HG02973 (cell line): ENCODE measurements at regions not wholly inside any gene's neighbourhood (a gene's known extent, or its start where the extent isn't known, plus 50 kb on each side); places are given as distances from the start of the nearest gene placed in this dataset.
"Not testable (repeated sequence)": the region's sequence is repeated elsewhere in the genome, so short reads cannot be mapped to it uniquely, and the experiment has no call there.

Experiments
- ATAC-seq: cut with Tn5 transposase; IDR thresholded peaks from one replicate; pipeline ENCODE4 v1.9.1; 2021; ENCODE audit warnings: moderate library complexity; ENCODE audit not compliant: unreplicated experiment

DNA sequence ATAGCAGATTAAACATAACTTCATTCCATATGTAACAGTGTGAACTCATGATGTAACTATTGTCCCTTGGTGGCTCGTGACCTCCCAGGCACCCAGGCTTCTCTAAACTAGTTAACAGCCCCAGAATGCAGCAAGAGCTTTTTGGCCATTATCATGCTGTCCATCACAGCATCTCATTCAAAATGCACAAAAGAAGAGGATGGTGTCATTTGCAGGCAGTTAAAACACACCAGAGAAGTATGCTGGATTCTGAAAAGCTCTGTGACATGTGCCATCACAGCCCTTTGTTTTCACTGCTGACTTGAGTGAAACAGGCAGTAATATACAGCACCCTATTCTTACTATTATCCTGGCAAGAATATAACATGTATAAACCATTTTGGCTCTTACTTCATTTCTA lies 117.6 kb upstream of the CHMP2B start:
- ATAC-seq = no peak

DNA sequence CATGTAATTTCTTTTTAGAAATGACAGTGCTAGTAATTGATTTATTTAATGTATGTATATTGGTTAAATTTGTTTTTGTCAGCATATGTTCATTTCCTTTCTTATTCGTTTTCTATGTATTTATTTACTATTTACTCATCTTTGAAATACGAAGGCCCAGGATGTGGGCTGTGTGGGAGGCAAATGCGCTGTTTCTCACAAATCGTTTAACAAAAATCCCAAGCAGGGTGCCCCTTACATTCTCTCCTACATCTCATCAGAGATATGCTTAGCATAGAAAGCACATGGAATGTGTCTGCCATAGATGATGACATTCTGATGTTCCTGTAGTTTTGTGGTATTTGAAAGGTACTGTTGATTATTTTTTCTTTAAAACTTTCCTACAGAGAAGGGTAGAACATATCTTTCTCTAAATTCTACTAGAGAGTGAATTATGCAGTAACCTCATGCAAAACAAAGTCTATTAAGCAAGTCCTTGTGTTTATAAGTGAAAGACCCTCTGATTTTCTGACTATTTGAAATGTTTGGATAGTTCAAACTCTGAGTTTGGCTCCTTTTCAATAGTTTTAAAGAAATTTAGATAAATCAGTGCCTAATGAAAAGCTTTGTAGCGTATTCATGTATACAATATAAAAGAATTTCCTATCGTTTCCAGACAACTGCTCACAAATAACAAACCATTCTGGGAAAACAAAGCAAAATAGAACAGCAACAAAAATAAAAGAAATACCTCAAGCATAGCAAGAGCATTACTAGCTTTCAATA lies 111.1 kb upstream of the VGLL3 start:
- ATAC-seq = no peak

DNA sequence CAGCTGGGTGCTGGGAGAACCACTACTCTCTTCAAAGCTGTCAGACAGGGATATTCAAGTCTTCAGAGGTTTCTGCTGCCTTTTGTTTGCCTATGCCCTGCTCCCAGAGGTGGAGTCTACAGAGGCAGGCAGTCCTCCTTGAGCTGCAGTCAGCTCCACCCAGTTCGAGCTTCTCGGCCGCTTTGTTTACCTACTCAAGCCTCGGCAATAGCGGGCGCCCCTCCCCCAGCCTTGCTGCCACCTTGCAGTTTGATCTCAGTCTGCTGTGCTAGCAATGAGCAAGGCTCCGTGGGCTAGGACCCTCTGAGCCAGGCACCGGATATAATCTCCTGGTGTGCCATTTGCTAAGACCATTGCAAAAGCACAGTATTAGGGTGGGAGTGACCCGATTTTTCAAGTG lies 106.8 kb upstream of the VGLL3 start:
- not testable (repeated sequence) for ATAC-seq

DNA sequence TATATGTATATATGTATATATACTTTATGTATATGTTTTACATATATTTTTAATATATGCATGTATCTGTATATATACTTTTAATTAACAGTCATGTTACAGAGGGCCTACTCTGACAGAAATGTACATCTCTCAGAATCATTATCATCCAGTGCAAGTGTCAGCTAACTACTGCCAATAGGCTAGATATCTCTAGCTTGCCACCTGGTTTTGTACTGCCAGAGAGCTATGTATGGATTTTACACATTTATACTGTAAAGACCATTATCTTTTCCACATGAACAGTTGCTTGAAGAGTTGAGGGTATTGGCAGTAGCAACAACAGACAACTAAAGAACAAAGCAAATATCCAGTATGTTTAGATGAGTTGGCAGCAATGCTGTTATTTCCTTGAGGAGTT lies 99.7 kb upstream of the VGLL3 start:
- no peak for ATAC-seq

DNA sequence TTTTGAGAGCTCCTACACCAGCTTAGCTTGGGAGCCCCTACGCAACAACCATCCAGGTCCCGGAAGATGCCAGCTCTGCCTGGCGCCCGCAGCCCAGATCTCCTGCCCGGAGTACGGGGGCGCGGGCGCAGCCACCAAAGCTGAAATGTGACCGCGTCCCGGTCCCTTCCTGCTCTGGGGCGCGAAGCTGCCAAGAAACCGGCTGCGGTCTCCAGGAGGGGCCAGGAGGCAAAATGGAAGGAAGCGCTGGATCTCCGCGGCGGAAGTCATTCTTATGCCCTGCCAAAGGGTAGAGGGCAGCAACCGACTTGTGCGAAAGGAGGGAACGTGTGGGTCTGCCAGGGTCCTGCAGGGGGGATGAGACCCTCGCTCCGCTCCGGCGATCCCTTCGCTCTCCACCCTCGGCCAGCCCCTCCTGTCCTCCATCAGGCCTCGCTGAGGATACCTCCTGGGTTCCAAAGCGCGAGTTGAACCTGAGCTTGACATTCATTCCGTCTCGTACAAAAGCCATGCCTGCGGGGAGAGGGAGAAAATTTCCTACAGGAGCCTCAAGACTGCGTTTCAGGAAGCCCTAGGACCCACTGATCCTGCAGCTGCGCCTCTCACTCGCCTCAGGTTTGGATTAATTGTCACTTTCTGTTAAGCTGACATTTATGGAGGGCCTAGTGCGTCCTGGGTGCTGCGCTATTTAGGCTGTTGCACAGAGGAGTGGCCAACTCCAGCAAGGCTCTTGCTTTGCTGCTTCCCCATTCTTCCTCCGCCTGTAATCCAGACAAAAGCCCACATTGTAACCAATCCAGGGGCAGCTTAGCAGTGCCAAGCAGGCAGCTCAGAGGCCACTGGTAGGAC lies 98.3 kb upstream of the VGLL3 start:
- peak; percentile 64 for ATAC-seq

DNA sequence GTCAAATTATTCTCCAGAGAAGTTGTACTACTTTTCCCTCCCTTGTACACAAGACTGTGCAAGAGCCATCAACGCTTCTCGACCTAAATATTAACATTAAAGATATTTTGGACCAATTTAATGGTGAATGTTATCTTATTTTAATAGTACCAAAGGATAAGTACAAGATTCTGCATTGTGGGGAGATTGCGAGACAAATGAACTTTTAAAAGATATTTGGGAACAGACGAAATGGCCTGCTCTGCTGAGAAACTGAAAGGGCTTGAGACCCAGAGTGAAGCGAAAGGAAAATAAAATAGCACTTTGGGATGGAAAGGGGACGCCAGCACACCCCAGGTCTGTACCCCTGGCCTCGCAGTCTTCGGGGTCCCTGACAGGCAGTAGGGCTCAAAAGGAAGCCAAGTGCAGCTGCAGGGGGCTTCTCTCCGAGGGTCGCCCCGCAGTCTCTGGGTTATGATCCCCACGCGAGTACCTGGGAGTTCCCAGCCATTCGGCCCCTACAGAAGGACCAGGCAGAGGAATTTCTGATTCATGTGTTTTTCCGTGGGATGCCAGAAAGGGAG lies 97.6 kb upstream of the VGLL3 start:
- ATAC-seq = peak; percentile 21

DNA sequence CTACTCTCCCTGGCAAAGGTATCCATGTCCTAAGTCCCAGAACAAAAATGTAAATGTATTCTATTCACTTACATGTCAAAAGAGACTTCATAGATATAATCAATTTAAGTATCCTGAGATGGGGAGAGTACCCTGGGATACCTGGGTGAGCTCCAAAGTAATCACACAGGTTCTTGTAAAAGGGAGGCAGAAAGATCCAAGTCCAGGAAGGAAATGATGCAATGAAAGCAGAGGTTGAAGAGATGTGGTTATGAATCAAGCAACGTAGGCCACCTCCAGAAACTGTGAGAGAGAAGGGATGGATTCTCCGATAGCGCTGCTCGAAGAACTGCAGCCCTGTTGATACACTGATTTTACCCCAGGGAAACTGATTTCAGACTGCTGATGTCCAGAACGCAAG lies 93.9 kb upstream of the VGLL3 start:
- no peak for ATAC-seq

DNA sequence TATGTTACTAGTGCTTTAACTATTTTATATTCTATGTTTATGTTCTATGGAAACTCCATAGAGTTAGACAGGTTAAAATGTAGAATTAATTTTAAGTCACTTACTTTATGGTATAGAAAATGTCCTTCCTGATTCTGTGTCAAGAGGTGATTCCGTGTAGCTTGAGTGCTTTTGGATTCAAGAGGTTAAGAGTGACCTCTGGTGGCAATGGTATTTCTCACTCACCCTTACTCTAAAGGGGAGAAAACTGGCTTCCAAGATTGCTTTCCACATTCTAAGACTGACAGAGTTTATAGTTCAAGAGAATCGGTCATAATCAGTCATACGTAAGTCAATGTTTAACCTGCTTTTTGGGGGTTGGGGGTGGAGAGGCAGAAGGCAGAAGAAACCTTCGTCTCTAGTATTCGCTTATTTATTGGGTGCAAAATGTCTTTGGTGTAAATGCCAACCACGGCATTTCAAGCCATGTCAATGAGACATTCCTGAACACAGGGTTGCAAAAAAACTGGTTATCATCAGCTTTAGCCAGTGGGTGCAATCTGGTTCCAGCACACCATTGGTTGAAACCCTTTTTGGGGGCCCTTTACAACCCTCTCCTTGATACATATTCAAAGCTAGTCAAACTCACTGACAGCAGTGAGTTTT lies 92.0 kb upstream of the VGLL3 start:
- ATAC-seq = peak; percentile 73

DNA sequence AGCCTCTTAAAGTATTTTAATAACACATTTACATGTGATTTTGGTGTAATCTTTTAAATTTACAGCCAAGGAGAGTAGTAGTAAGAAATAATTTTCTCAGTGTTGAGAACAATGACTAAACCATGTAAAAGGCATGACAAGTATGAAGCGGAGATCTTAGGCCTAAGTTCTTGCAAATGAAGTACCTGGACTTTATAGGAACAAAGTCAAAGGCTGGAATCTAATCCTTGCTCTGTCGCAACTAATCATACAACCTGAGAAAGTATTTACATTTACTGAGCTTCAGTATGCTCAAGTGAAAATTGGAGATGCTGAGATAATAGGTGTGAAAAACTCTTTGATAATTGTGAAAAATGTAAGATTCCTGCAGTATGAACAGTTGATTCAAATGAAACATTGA lies 86.4 kb upstream of the VGLL3 start:
- no peak for ATAC-seq

DNA sequence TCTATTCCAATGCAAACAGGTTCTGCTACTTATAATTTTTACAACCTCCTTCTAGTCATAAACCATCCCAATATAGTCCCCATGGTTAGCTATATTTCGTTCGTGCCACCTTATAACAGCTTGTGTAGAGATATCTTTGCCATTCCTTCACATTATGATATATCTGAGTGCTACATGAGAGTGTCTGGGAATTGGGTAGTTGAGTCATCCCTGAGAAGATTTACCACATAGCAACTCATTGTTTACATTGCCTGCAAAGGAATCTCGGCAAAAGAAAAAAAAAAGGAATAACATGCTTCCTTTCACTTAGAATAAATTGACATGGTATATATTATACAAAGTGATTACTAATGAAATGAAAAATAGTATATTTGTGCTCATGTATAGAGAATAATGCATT lies 86.0 kb upstream of the VGLL3 start:
- no peak for ATAC-seq

DNA sequence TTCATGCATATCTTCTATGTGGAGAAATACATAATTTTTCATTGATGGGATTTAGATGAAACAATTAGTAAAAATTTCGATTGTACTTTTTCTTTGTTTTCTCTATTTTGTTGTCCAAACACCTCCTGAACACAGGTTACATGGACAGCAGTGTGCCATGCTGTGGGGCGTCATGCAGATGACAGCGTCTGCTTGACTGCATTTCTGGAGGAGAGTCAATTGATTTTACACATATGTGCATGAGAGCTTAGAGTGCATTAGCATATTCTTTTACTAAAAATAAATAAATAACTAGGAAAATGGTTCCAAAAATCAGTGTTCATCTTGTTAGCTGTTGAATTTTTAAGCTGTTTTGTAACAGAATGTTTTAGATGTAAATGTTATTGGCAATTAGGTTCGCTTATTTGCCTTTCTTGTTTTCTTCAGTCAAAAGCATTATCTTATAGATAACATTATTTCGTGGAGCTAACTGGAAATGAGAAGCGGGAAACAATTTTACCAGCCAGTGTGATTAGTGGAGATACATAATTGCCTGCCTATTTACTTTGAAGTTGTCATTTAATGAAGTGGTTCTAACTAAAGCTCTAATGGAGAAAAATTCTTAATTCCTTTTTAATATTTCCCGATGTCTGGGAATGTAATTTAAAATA lies 82.7 kb upstream of the VGLL3 start:
- ATAC-seq = no peak

DNA sequence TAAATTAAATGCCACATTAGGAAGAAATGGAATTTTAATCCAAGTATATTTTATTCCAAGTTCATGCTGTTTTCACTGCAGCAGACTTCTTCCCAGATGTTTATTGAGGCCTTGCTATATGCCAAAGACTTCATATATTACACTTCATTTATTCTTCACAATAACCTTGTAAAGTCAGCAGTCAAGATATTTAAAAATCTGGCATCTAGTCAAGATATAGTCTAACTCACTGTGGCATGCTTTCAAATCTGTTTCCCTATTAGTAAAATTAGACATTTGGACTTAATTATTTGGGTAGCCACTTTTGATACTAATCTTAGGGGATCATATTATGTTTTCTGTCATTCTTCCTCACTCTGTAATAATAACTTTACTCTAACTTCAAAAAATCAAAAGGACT lies 81.5 kb upstream of the VGLL3 start:
- ATAC-seq = no peak

DNA sequence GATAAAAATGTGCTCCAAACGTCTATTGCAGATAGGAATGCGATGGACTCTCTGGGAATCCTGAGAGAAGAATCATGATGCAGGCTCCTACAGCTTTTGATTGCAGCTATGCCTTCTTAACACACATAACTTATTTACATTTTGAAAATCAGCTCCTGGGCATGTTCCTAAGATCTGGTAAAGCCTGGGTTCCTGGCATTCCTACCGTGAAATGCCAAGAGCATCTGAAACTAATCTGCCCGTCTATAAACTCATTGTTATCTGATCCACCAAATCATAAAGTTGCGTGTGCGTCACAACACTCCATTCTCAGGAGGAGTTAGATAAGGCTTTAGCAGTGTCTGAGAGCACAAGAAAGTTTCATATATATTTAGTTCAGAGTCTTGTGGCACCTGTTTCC lies 79.0 kb upstream of the VGLL3 start:
- no peak for ATAC-seq

DNA sequence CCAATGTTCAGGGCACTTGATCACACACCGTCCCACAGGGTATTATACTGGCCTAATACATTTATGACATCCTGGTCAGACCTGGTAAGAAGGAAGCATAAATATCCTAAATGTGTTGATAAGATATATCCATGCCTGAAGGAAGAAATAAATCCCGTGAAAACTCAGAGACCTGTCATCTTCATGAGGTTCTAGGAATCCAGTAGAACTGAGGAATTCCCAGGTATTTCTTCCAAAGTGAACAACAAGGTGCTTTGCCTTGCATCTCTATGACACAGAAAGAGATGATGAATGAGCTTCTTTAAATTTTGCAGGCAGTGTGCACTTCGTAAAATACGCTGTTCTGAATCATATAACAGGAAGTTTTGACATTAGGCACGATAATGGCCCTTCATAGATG lies 78.1 kb upstream of the VGLL3 start:
- ATAC-seq = no peak

DNA sequence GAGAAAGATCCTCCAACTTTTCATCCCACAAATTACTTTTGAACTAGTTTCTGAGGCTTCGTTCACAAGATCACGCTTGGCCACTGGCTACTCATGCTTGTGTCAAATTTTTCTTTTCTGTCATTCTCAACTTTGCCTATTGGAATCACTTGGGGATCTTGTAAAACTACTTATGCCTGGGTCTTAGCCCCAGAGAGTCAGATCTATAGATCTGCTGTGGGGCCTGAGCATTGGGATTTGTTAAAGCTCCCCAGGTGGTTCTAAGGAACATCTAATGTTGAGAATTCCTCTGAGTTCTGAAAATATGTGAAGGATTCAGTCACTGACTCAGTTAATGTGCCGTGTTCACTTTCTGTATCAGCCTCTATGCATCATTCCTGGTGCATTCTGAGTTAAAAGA lies 71.7 kb upstream of the VGLL3 start:
- no peak for ATAC-seq

DNA sequence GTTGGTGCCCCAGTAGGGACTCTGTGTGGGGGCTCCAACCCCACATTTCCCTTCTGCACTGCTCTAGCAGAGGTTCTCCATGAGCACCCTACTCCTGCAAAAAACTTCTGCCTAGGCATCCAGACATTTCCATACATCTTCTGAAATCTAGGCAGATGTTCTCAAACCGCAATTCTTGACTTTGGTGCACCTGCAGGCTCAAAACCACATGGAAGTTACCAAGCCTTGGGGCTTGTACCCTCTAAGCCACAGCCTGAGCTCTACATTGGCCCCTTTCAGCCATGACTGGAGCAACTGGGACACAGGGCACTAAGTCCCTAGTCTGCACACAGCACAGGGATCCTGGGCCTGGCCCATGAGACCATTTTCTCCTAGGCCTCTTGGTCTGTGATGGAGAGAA lies 66.5 kb upstream of the VGLL3 start:
- ATAC-seq = no peak

DNA sequence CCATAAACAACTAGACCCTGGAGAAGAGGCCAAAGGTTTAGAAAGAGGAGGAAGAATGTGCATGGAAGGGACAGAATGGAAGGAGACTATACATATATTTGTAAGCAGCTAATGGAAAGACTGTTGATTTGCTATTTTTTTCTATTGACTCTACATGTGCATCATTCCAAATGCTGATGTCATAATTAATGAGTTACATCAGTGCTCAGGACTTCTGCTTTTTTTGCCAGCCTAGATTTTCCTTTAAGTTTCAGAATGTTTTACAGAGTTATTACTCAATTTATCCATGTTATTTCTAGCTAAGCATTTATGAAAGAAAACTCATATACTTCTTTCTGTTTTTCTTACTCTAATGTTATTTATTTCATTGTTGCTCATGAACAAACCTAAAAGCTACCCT lies 62.6 kb upstream of the VGLL3 start:
- ATAC-seq = no peak

DNA sequence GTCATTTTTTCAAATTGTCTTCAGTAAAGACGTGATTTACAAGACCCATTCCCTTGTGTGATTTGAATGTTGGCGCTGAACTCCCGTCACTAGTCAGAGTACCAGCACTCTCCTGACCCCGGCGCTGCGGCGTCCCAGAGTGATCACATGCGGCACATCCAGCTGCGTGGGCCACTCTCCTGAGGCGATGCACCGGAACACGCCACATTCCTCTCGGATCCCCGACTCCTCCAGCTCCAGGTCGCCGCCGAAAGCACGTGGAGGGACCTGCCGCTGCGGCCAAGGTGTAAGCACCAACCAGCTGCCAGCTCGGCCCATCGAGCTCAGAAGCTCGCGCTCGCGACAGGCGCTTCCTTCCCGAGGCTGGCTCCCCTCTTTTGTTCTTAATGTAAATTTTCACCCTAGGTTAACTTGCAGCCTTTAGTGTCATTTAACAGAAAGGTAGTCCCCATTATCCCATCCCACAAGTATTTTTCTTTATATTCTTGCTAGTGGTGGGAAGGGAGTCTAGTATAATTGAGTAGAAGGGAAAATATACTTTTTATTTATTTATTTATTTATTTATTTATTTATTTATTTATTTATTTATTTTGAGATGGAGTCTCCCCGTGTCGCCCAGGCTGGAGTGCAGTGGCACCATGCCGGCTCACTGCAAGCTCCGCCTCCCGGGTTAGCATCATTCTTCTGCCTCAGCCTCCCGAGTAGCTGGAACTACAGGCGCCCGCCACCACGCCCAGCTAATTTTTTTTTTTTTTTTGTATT lies 61.7 kb upstream of the VGLL3 start:
- no peak for ATAC-seq

DNA sequence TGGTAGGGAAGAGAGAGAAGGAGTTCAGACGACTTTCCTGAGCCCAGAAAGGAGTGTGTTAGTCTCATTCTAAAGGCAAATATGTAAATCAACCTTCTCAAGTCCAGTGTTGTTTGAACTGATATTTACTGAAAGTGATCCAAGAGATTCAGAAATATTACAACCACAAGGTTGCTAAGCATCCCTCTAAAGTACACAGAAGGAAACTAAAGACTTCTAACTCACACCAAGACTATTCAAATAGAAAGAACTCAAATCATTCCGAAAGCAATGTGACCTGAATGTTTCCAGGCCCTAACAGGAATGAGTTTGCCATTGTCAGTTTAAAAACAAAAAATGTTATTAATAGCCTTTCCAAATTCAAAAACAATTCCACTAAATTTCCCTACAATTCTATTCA lies 56.9 kb upstream of the VGLL3 start:
- ATAC-seq = no peak

DNA sequence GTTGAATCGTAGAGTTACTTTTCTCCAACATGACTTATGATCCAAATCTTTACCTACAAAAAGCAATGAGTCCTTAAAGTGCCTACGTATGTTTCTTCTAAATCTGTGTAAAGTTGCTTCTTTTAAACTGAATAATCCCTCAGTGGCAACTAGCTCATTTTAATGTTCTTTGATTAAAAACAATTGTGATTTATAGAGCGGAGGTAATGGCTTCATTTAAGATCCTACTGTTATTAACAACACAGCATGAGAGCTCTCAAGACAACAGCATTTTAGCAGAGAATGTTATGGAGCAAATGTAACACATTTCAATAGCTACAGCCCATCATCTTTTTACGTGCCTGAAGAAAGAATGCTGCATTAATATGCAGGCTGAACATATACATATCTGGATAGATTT lies 55.3 kb upstream of the VGLL3 start:
- no peak for ATAC-seq
